NCI-H526 treated with DMSO at 0.1 percent for 48 hours (cell line): ENCODE measurements at regions not wholly inside any gene's neighbourhood (a gene's known extent, or its start where the extent isn't known, plus 50 kb on each side); places are given as distances from the start of the nearest gene placed in this dataset.

Experiments
- DNase-seq: peaks from one replicate; lab custom pipeline; 2025; lab: John Stamatoyannopoulos, UW

- no peak for DNase-seq
Measured at GRCh38 chr5:57335092-57335660, 147.4 kb downstream of the ACTBL2 start.

DNA sequence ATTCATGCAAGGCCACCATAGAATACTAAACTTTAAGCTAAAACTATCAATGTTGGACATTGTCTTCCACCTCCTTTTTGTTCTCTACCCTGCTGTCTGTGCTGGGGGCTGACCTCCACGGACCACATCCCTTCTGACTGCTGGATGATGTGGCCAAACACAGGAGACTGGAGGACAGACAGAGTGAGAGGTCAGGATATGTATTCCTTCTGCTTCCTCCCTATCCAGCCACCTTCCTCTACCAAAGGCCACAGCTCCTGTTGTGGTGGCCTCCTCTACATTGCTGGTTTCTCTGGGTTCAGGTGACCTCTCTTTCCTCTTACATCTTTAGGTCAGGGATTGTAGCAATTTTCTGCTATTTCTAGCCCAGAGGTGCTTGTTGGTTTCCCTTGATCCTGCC lies 148.1 kb downstream of the ACTBL2 start:
- no peak for DNase-seq

GRCh38 chr5:57332361-57332760 lies 150.2 kb downstream of the ACTBL2 start:
- no peak for DNase-seq

DNA sequence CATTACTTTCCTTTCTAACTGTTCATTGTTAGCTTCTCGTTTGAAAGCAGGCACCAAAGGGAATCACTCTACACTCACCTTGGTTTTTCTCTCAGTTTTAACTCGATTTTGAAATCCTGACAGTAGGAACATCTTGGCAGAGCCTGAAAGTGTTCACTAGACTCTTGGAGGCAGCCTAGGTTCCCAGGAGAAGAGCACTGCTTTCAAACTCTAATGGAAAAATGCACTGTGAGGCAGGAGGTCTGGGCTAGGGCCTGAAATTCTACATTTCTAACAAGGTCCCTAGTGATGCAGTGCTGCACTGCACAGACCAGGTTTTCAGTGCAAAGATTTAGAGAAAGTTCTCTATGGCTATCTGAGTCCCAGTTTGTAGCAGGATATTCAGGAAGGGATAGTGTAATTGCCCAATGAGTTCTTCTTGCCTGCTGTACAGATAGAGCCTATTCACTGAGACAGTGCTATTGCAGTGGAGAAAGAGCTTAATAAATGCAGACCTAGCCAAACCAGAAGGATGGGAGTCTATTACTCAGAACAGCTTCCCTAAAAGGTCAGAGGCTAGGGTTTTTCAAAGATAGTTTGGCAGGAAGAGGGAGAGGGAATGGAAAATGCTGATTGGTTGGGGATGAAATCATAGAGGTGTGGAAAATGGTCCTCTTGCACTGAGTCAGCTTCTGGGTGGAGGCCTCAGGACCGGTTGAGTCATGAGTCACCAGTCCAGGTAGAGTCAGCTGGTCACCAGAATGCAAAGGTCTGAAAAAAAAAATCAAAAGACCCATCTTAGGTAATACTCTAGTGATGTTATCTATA lies 153.9 kb downstream of the GPBP1 start:
- DNase-seq, result no peak

DNA sequence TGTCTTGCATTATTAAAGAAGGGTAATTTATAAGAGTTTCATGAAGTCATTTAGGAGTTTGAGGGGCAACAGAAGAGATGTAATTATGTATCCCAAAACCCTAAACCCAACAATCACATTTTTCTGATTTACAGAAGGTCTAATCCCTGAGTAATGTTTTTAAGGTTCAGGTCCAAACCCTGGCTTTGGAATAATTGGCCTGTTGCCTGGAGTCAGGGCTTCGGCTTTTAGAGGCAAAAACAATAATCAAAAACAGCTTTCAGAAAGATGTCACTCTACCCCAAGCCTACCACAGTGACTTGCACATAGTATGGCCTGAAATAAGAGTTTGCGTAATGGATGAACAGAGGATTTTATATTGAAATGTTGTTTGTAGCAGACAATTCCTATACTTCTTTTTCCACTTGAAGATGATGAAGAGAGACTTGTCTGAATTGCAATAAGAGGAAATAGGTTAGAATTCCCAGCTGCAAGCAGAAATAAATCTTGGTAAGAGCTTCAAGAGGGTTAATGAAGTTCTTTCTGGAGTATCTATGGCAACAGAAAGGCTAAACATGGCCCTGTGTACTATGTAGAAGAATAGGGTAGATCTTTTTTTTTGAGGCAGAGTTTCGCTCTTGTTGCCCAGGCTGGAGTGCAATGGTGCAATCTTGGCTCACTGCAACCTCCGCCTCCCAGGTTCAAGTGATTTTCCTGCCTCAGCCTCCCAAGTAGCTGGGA lies 152.0 kb downstream of the GPBP1 start:
- no peak for DNase-seq

DNA sequence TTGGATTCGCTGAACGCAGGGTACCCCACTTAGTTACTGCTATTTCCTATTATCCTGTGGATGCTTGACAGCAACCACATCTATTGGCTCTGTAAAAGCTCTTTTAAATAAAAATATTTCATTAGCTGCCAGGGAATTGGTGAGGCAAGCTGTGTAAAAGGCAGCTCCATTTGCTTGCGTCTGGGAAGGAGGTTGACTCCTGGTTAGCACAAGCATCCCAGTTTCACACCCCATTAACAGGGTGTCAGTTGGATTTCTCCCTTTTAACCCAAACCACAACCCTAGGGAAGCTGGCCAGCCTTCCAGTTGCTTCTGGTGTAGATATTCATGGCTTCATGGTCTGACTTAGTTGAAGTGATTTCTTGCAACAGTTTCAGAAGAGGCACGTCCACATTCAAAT lies 151.0 kb downstream of the GPBP1 start:
- no peak for DNase-seq

GRCh38 chr5:57324181-57324580 lies 150.3 kb downstream of the GPBP1 start:
- DNase-seq, result no peak

DNA sequence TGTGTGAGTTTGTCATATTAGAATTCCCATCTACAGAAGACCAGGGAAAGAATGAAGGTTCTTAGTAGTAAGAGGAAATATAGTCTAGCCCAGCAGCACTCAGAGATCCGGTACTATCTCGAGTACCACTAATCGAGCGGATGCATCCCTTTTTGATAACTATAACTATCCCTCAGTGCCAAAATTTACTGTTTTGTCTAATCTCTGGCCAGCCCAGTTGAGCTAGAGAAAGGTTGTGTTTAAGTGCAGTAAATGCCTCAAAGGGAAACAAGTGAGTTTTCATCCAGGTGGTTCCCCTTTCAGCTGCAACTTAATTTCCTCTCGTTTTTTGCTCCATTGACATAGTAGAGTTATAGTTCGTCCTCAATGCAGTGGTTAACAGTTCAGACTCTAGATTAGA lies 146.7 kb downstream of the GPBP1 start:
- DNase-seq, result no peak

GRCh38 chr5:57319628-57320027 lies 145.8 kb downstream of the GPBP1 start:
- no peak for DNase-seq

- DNase-seq, result no peak
Measured at GRCh38 chr5:57318251-57318650, 144.4 kb downstream of the GPBP1 start.

DNA sequence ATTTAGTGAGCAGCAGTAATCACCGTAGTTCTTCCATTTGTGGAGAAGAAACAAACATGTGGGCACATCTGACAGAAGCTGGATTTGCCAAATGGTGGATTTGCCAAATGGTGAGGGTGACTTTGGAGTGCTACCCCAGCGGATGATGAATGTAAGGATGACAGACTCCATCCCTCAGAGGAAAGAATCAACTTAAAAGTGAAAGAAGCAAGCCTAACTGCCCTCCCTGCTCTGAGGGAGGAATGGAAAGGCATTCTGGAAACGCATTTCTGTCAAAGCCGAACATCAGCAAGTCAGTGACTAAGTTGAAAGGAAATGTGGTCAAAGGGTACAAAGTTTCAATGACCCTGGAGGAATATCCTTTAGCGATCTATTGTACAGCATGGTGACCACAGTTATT lies 143.5 kb downstream of the GPBP1 start:
- DNase-seq, result no peak

DNA sequence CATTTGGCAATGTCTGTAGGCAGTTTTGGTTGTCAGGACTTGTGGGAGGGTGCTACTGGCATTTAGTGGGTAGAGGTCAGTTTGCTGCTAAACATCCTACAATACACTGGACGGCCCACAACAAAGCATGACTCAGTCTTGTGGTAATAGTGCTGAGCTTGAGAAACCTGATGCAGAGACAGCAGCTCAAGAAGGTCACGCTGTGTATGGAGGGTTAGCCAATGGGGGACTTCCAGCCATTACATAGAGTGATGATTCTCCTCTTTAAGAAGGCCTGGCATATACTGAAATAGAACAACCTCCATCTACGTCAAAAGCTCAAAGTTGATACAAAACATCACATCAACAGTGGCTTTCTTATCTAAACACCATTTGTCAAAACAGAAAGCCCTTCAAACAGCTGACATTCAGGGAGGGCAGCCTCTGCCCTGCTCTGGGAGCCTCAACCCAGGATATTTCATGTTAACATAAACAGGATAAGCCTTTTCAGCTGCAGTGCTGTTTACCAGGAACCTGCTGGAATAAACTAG lies 143.0 kb downstream of the GPBP1 start:
- DNase-seq, result no peak

DNA sequence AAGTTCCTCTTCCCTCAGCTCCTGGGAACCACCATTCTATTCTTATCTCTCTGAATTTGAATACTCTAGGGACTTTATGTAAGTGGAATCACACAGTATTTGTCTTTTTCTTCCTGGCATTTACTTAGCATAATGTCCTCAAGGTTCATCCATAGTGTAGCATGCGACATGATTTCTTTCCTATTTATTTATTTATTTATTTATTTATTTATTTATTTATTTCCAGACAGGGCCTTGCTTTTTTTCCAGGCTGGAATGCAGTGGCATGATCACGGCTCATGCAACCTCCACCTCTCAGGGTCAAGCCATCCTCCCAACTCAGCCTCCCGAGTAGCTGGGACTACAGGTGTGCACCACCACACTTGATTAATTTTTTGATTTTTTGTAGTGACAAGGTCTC lies 142.1 kb downstream of the GPBP1 start:
- no peak for DNase-seq
